Osteocyte (in vitro differentiated cells): ENCODE measurements at regions not wholly inside any gene's neighbourhood (a gene's known extent, or its start where the extent isn't known, plus 50 kb on each side); places are given as distances from the start of the nearest gene placed in this dataset.

Experiments used
- DNase-seq: peaks from one replicate; pipeline ENCODE4 v3.0.0; 2021; ENCODE audit warnings: mixed read lengths; ENCODE audit not compliant: unreplicated experiment; ENCODE audit errors: extremely low spot score
- H3K27ac Mint-ChIP-seq: one replicate; pipeline ENCODE4 v1.8.0; 2021; ENCODE audit warnings: mild to moderate bottlenecking, mixed read lengths; ENCODE audit not compliant: unreplicated experiment
- H3K27me3 Mint-ChIP-seq: one replicate; pipeline ENCODE4 v1.8.0; 2021; ENCODE audit warnings: mixed read lengths; ENCODE audit not compliant: unreplicated experiment
- H3K36me3 Mint-ChIP-seq: one replicate; pipeline ENCODE4 v1.8.0; 2021; ENCODE audit warnings: mixed read lengths; ENCODE audit not compliant: unreplicated experiment
- H3K4me1 Mint-ChIP-seq: one replicate; pipeline ENCODE4 v1.8.0; 2021; ENCODE audit warnings: mixed read lengths; ENCODE audit not compliant: unreplicated experiment
- H3K4me3 Mint-ChIP-seq: one replicate; pipeline ENCODE4 v1.8.0; 2021; ENCODE audit warnings: mild to moderate bottlenecking, moderate library complexity, mixed read lengths; ENCODE audit not compliant: unreplicated experiment
- H3K9me3 Mint-ChIP-seq: one replicate; pipeline ENCODE4 v1.8.0; 2021; ENCODE audit warnings: mixed read lengths; ENCODE audit not compliant: unreplicated experiment
- TF ChIP-seq, protein P1 (sequence below): fragments of 200-600 bp; sonication (generic); IDR thresholded peaks from 2 replicates; pipeline ENCODE4 v1.5.0; 2021; ENCODE audit warnings: antibody characterized with exemption, mild to moderate bottlenecking, moderate library complexity

DNA sequence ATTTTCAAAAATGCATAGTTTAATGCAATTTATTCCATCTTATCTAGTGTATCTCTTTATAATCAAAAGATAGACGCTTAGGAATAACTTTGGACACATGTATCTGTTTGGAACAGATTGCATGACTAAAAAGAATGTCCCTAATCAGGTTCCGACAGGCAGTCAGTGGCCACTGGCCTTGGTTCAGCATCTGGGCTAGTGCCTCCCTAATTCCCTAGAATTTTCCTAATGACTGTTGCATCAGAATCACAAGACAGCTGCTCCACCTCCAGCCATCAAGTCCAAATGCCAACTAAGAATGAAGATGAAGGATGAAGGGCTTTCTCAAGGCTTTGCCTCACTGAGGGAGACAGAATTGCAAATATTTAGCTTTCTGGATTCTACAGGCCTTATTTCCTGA is 173.8 kb downstream of the EFNB2 start:
- Mint-ChIP-seq H3K4me1 (peaks cover 18% of the 10 kb centered on the region), H3K9me3 (peaks cover 16% of the 10 kb centered on the region), H3K36me3 (peaks cover 7% of the 10 kb centered on the region), H3K4me3 (no peak overlapping the region), H3K27me3 (no peaks in the 10 kb centered on the region), H3K27ac (no peak overlapping the region)
- TF ChIP-seq, protein P1, sequence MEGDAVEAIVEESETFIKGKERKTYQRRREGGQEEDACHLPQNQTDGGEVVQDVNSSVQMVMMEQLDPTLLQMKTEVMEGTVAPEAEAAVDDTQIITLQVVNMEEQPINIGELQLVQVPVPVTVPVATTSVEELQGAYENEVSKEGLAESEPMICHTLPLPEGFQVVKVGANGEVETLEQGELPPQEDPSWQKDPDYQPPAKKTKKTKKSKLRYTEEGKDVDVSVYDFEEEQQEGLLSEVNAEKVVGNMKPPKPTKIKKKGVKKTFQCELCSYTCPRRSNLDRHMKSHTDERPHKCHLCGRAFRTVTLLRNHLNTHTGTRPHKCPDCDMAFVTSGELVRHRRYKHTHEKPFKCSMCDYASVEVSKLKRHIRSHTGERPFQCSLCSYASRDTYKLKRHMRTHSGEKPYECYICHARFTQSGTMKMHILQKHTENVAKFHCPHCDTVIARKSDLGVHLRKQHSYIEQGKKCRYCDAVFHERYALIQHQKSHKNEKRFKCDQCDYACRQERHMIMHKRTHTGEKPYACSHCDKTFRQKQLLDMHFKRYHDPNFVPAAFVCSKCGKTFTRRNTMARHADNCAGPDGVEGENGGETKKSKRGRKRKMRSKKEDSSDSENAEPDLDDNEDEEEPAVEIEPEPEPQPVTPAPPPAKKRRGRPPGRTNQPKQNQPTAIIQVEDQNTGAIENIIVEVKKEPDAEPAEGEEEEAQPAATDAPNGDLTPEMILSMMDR = no peak
- DNase-seq = no peak

DNA sequence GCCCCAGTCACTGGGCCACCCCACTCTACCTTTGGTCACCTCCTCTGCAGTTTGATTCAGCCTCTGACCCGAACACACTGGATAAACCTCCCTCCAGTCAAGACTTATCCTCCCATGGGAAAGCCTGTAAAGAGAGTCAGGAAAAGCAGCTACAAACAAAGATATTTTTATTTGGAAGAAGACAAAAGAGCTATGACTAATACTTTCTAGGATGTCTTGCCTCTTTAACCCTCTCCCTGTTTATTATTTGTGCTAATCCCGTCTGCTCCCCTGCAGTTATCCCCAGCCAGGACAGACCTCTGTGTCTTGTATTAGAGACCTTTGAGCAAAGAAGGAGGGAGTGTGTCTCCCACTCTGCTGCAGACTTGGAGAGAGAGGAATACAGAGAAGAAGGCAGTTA is 178.3 kb downstream of the EFNB2 start:
- Mint-ChIP-seq H3K9me3 (no peaks in the 10 kb centered on the region), H3K27ac (peak overlapping the region; percentile 59), H3K27me3 (no peaks in the 10 kb centered on the region), H3K4me1 (peaks cover 12% of the 10 kb centered on the region), H3K36me3 (peaks cover 1% of the 10 kb centered on the region), H3K4me3 (no peak overlapping the region)
- TF ChIP-seq, protein P1 = no peak
- DNase-seq = no peak

DNA sequence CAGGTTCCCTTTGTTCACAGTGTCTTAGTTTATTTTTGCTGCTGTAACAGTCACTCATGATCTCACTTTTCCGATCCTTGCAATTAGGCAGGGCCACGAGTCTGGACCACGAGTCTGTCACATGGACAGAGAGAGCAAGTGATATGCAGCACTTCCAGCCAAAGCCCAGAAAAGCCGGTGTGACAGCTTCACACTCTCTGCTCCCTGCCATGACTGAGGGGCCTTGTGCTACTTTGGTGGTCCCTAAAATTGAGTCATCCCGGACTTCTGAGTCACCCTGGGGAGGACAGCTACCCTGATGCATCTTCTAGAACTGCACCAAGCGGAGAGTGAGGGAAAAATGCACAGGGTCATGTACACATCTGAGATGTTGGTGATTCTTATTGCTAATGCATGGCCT is 179.6 kb downstream of the EFNB2 start:
- H3K4me3 Mint-ChIP-seq = no peak overlapping the region
- H3K27ac Mint-ChIP-seq = no peak overlapping the region
- DNase-seq = no peak
- H3K27me3 Mint-ChIP-seq = no peaks in the 10 kb centered on the region
- H3K9me3 Mint-ChIP-seq = no peaks in the 10 kb centered on the region
- peaks cover 12% of the 10 kb centered on the region for H3K4me1 Mint-ChIP-seq
- peaks cover 1% of the 10 kb centered on the region for H3K36me3 Mint-ChIP-seq
- TF ChIP-seq, protein P1 = no peak

DNA sequence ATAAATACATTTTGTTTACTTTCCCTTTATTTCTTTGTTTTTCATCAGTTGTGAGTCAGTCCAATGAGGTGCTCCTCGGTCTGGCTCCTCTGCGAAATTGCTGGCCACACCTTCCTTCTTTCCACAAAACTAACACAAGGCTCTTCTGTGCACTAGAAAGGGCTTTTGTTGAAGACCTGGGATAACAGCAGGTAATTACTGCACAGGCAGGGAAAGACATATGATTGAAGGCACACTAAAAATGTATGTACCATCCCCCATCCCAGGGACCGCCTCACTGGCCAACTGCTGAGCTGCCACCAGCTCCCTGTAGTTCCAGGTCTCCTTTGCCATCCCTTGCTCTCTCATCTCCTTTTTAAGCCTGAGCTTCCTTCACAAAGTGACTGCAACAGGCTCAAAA is 180.5 kb downstream of the EFNB2 start:
- Mint-ChIP-seq H3K36me3 (no peaks in the 10 kb centered on the region), H3K27me3 (no peaks in the 10 kb centered on the region), H3K9me3 (no peaks in the 10 kb centered on the region), H3K4me1 (peaks cover 12% of the 10 kb centered on the region), H3K4me3 (no peak overlapping the region), H3K27ac (no peak overlapping the region)
- TF ChIP-seq, protein P1 = no peak
- no peak for DNase-seq

DNA sequence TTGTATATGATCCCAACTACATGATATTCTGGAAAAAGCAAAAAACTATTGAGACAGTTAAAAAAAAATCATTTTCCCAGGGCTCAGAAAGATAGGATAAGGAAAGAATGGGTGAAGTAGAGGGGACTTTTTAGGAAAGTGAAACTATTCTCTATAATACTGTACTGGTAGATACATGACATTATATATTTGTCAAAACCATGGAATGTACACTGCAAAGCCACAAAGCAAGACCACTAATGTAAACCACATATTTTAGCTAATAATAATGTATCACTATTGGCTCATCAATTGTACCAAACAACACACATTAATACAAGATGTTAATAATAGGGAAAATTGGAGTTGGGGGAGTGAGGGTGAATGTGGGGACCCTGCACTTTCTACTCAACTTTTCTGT is 182.6 kb downstream of the EFNB2 start:
- Mint-ChIP-seq H3K27me3 (no peaks in the 10 kb centered on the region), H3K27ac (no peak overlapping the region), H3K4me3 (no peak overlapping the region), H3K9me3 (no peaks in the 10 kb centered on the region), H3K36me3 (no peaks in the 10 kb centered on the region), H3K4me1 (peaks cover 32% of the 10 kb centered on the region)
- no peak for DNase-seq
- TF ChIP-seq, protein P1 = no peak
